Right lung (tissue), 2 donors: ENCODE measurements at regions not wholly inside any gene's neighbourhood (a gene's known extent, or its start where the extent isn't known, plus 50 kb on each side); places are given as distances from the start of the nearest gene placed in this dataset.
A peak's percentile ranks its signal among the peaks of the same experiment; 100 is the strongest.
"Not testable (repeated sequence)": the region's sequence is repeated elsewhere in the genome, so short reads cannot be mapped to it uniquely, and the experiment has no call there.

Experiments used
- DNase-seq, 2 donors: peaks; one replicate each; pipeline ENCODE4 v3.0.0-alpha.2; 2013

DNA sequence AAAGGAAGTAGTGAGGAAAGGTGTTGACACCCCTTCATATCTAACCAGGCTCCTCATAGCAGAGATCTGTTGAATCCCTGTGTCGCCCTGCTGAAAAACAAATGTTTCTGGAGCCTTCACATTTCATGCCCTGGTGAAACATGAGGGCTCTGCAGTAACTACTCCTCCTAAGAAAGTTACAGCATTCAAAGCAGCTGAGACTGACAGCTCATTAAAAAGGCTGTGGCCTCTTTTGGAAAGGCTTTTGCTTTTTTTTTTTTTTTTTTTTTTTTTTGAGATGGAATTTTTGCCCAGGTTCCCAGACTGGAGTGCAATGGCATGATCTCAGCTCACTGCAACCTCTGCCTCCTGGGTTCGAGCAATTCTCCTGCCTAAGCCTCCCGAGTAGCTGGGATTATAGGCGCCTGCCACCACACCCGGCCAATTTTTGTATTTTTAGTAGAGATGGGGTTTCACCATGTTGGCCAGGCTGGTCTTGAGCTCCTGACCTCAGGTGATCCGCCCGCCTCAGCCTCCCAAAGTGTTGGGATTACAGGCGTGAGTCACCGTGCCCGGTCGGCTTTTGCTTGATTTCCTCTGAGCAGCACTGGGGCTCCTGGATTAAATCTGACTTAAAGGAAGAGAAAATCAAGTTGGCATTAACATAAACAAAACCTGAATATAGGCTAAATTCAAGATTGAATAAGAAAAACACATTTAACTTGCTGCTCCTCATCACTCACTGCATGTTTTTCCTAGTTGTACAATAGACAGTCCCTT, 112.9 kb downstream of the PCSK1 start:
- DNase-seq: not testable (repeated sequence)

GRCh38 chr5:96318569-96319110, 114.4 kb downstream of the PCSK1 start:
- no peak for DNase-seq

DNA sequence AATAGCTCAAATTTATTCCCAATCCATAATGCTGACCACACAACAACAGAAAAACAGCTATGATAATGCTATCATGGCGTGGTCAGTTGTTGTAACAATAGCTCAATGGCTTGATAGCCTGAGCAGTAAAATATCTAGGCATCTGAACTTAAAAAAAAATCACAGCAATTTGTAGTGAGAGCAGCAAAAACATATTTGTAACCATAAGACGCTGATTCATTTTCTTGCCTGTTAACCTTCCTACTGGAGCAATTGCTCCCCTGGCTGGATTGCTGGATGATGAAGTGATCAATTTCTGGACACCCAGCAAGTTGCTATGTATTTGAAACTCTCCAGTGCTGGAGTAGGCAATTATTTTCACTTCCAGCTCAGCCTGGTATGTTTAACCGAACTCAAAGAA, 115.1 kb downstream of the PCSK1 start:
- DNase-seq: no peak

DNA sequence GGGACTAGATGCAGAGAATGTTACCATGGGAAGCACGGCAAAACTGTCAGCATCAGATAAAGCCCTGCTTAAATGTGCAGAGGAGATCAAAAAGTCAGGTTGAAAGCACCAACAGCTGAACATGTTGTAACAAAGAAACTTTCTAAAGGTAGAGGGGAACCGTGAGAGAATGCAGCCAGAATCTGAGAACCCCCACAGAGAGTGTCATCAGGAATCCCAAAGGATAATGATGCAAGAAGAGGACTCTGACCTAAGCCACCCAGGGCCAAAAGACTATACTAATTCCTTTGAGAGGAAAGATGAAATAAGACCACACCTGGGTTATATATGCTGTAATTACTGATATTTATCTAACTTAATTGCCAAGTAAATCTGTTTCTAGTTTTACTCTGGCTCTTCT, 116.6 kb downstream of the PCSK1 start:
- DNase-seq: no peak

DNA sequence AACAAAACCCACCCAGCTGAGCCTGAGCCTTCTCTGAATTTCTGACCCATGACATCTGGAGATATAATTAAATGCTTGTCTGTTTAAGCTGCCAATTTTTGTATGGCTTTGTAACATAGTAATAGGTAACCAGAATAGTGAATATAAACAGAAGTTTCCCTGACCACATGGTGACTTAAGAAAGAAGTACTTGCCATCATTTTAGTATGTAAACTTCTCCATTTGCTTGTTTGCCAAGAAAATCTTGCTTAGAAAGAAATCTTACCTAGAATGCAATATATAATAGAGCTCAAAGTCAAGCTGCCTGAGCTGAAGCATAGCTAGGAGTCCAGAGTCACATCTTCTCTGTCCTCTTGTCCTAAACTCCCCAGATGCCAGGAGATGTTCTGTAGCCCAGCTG, 117.0 kb downstream of the PCSK1 start:
- no peak for DNase-seq

GRCh38 chr5:96315431-96315830, 117.6 kb downstream of the PCSK1 start:
- DNase-seq: no peak

DNA sequence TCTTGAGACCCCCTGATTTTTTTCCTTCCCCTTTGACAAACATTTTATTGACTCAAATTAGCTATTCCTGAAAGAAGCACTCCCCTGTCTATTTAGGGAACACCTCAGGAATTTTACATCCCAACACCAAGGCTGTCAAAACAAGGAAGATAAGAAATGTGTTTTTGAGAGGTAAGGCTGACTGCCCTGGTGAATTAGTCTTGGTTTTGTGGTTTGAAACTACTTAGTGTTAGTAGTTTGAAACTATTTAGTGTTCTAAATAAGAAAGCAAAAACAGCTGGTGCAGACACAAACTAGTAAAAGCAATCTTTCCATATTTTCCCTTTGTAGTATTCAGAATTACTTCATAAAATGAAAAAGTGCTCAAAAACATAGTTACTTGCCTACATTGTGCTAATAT, 120.7 kb downstream of the PCSK1 start:
- DNase-seq: no peak

DNA sequence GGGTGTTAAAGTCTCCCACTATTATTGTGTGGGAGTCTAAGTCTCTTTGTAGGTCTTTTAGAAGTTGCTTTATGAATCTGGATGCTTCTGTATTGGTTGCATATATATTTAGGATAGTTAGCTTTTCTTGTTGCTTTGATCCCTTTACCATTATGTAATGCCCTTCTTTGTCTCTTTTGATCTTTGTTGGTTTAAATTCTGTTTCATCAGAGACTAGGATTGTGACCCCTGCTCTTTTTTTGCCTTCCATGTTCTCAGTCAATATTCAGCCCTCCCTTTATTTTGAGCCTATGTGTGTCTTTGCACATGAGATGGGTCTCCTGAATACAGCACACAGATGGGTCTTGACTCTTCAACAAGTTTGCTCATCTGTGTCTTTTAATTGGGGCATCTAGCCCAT, 126.0 kb downstream of the PCSK1 start:
- not testable (repeated sequence) for DNase-seq

DNA sequence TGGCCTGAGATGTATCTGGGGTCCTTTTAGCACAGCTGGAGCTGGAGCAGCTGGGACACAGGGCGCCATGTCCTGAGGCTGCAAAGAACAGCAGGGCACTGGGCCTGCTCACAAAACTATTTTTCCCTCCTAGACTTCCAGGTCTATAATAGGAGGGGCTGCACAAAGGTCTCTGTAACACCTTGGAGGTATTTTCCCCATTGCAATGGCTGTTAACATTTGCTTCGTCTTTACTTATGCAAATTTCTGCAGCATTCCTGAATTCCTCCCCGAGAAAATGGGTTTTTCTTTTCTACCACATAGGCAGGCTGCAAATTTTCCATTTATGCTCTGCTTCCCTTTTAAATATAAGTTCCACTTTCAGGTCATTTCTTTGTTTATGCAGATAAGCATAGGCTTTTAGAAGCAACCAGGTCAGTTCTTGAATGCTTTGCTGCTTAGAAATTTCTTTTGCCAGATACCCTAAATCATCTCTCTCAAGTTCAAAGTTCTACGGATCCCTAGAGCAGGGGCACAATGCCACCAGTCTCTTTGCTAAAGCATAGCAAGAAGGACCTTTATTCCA, 130.8 kb downstream of the PCSK1 start:
- no peak for DNase-seq

DNA sequence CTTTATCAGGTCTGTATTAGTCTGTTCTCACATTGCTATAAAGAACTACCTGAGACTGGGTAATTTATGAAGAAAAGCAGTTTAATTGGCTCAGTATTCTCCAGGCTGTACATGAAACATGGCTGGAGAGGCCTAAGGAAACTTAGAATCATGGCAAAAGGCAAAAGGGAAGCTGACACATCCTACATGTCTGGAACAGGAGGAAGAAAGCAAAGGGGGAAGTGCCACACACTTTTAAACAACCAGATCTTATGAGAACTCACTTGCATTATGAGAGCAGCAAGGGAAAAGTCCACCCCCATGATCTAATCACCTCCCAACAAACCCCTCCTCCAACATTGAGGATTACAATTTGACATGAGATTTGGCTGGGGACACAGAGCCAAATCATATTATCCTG, 132.1 kb downstream of the PCSK1 start:
- no peak for DNase-seq

GRCh38 chr5:96297867-96298266, 135.2 kb downstream of the PCSK1 start:
- no peak for DNase-seq

GRCh38 chr5:96297290-96297689, 135.8 kb downstream of the PCSK1 start:
- DNase-seq: no peak

GRCh38 chr5:96294884-96295202, 138.2 kb downstream of the PCSK1 start:
- DNase-seq: no peak

GRCh38 chr5:96293966-96294883, 138.8 kb downstream of the PCSK1 start:
- DNase-seq: no peak

GRCh38 chr5:96292582-96293247, 140.3 kb downstream of the PCSK1 start:
- peak in 1 of 2 donors; percentile 47 for DNase-seq

DNA sequence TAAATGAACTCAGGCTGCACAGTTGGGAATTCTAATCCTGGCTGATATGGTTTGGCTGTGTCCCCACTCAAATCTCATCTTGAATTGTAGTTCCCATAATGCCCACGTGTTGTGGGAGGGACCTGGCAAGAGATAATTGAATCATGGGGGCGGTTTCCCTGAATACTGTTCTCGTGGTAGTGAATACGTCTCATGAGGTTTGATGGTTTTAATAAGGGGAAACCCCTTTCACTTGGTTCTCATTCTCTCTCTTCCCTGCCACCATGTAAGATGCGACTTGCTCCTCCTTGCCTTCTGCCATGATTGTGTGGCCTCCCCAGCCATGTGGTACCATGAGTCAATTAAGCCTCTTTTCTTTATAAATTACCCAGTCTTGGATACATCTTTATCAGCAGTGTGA, 143.8 kb downstream of the PCSK1 start:
- DNase-seq: not testable (repeated sequence)

DNA sequence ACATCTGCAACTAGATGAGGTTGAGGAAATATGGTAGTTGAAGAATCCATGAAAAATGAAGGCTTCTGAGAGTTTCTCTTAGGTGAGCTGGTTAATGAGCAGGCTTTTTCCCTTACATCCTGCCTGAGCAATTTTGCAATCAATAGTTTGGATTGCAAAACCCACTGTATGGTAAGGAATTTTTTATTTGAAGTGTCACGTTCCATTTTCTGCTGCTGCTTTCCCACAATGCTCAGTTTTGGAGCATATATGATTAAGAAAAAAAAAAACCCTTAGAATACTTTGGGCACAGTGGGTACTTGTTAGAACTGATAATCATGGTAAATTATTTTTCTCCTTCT, 144.2 kb downstream of the PCSK1 start:
- DNase-seq: no peak

DNA sequence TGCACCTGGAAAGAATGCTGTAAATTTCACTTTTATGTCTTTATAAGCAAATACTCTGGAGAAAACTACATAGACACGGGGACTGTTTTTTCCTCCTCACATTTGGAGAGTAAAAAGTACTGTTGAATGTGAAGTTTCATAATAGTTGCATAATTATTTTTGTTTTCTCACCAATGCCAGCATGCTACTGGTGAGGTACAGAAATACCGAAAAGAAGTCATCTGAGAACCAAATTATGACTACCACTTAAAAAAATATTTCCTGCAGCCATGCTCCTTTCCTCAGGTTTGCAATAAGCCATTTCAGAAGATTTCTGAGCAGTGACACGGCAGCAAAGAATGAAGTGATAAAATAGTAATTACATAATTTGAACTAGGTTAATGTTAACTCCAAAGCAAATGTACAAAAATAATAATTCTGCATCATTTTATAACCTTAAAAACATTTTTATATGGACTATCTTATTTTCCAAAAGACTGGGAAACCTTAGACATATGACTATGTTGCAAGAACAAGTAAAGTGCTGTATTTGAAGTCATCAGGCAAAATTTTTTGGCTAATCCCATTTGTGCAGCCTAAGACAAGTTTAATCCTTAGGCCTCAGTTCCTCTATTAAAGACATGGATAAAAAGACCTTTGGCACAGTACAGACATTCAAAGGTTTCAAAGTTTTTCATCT, 144.7 kb downstream of the PCSK1 start:
- DNase-seq: no peak

DNA sequence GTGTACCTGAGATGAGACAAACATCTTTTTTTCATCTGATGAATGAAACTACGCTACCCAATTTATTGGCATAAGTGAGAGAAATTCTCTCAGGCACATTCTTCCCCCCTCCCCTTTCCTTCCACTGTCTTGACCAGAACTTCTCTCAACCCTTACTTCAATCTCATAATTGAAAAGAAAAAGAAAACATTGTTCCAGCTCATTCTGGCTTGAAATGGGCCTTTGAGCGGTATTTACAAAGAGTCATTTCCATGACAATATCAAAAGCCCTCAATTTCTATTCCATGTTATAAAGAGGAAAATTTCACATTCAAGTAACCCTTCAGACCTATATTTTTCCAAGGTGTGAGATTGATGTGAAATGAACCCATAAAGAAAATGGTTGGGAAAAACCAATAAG, 145.9 kb downstream of the PCSK1 start:
- no peak for DNase-seq

DNA sequence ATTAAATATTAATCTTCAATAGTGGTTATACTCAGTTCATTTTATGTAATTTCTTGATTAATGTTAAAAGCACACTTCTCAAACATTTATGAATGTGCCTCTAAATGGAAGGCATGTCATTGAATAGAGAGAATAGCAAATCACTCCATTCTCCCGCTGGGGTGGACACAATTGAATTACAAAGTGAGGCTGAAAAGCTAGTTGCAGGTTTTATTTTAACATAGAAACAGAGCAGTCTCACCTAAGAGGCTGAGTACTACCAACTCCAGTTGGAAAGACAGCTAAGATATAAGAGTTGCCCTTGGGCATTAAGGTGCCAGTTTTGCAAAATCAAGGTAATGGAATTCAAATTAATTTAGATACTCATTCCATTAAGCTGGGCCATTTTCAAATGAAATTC, 147.2 kb downstream of the PCSK1 start:
- no peak for DNase-seq

- no peak for DNase-seq
Observed at GRCh38 chr5:96284727-96285389, 148.2 kb downstream of the PCSK1 start.
